Breast epithelium (tissue), 4 donors: ENCODE measurements at regions not wholly inside any gene's neighbourhood (a gene's known extent, or its start where the extent isn't known, plus 50 kb on each side); places are given as distances from the start of the nearest gene placed in this dataset.

ENCODE experiments used
- DNase-seq, 2 donors: peaks; one replicate each; pipeline ENCODE4 v3.0.0-alpha.2; 2019; ENCODE audit warnings: low spot score in 2 of 2
- H3K27ac ChIP-seq, 2 donors: fragments of 200-600 bp; sonication (generic) in 1 of 2; one replicate each; pipeline ENCODE4 v1.5.1; 2016 to 2019; ENCODE audit warnings: mild to moderate bottlenecking in 1 of 2
- H3K27me3 ChIP-seq, 2 donors: fragments of 200-600 bp; sonication (generic) in 1 of 2; one replicate each; pipeline versions ENCODE4 v1.5.1 to v1.6.0; 2017 to 2019; ENCODE audit warnings: control low read depth in 1 of 2, mild to moderate bottlenecking in 1 of 2
- H3K36me3 ChIP-seq: fragments of 200-600 bp; one replicate; pipeline ENCODE4 v1.5.1; 2019
- H3K4me1 ChIP-seq, 2 donors: fragments of 200-600 bp; sonication (generic); one replicate each; pipeline ENCODE4 v1.5.1; 2016 to 2019; ENCODE audit warnings: control low read depth in 1 of 2
- H3K4me3 ChIP-seq, 3 donors: fragments of 200-600 bp; sonication (generic); 1 replicate in 2 of 3; 2 replicates in 1 of 3; pipeline ENCODE4 v1.5.1; 2016 to 2019; ENCODE audit warnings: mild to moderate bottlenecking in 3 of 3, moderate library complexity in 2 of 3
- H3K9me3 ChIP-seq, 2 donors: fragments of 200-600 bp; sonication (generic) in 1 of 2; one replicate each; pipeline ENCODE4 v1.5.1; 2016 to 2019; ENCODE audit warnings: control low read depth in 1 of 2
- POLR2A ChIP-seq: fragments of 450-650 bp; IDR thresholded peaks from one replicate; pipeline ENCODE4 v1.6.1; 2016; ENCODE audit warnings: antibody characterized with exemption, mild to moderate bottlenecking, moderate library complexity
- POLR2AphosphoS5 ChIP-seq, 3 donors: sonication (generic); formaldehyde crosslinking; IDR thresholded peaks; one replicate each; pipeline ENCODE4 v1.6.1; 2017; ENCODE audit warnings: antibody characterized with exemption in 3 of 3
- intact Hi-C: fragments of 100-400 bp; cut with DNase I; formaldehyde crosslinking; loops from one replicate; pipeline ENCODE4 v1.15.1; 2023; ENCODE audit warnings: low total_unique reads
- TF ChIP-seq, protein P1 (sequence below), 3 donors: fragments of 450-650 bp; IDR thresholded peaks; one replicate each; pipeline ENCODE4 v1.5.1; 2016 to 2017; ENCODE audit warnings: antibody characterized with exemption in 3 of 3, mild to moderate bottlenecking in 3 of 3, moderate library complexity in 3 of 3

DNA sequence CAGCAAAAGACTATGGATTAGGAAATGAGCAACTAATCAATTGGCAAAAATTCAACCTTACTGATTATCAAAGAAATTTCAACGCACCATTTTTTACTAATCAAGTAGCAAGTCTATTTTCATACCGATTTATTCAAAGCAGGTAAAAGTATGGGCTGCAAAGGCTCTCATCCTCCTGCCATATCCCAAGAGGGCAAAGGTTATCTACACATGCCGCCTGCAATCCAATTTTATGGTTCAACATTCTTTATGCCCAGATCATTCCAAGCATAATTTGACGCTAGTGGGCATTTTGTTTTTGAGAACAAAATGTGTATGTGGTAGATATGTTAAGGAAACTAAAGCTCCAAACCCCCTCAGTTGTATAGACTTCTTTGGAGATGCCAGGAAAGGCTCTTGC is 270.6 kb downstream of the MAF start:
- Histone ChIP-seq H3K9me3 (no peaks in the 10 kb centered on the region), H3K4me1 (no peaks in the 10 kb centered on the region), H3K27ac (no peak overlapping the region), H3K27me3 (no peaks in the 10 kb centered on the region), H3K36me3 (no peaks in the 10 kb centered on the region), H3K4me3 (no peak overlapping the region)
- DNase-seq, result no peak
- TF ChIP-seq POLR2A (no peak), POLR2AphosphoS5 (IDR thresholded peaks at IDR 0.05) (no peak)
- TF ChIP-seq, protein P1, sequence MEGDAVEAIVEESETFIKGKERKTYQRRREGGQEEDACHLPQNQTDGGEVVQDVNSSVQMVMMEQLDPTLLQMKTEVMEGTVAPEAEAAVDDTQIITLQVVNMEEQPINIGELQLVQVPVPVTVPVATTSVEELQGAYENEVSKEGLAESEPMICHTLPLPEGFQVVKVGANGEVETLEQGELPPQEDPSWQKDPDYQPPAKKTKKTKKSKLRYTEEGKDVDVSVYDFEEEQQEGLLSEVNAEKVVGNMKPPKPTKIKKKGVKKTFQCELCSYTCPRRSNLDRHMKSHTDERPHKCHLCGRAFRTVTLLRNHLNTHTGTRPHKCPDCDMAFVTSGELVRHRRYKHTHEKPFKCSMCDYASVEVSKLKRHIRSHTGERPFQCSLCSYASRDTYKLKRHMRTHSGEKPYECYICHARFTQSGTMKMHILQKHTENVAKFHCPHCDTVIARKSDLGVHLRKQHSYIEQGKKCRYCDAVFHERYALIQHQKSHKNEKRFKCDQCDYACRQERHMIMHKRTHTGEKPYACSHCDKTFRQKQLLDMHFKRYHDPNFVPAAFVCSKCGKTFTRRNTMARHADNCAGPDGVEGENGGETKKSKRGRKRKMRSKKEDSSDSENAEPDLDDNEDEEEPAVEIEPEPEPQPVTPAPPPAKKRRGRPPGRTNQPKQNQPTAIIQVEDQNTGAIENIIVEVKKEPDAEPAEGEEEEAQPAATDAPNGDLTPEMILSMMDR (IDR thresholded peaks at IDR 0.05), result no peak
- intact Hi-C loops, result no loop called here

DNA sequence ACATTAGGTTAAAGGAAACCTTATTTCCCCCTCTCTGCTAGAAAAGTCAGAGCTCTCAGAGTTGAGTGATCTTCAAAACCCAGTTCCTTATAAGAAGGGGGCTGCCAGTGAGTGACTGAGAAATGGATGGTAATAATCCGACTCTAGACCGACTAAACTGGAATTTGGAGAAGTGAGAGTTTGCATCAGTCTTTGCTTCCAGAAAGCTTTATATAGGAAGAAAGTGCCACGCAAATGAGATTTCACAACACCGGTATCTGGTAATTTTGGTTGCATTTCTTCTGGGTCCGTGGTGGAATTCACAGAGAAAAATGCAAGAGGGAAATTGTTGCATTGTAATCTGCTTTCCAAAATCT is 271.4 kb downstream of the MAF start:
- TF ChIP-seq POLR2AphosphoS5 (IDR thresholded peaks at IDR 0.05) (no peak), POLR2A (no peak)
- TF ChIP-seq, protein P1 (IDR thresholded peaks at IDR 0.05), result no peak
- Histone ChIP-seq H3K9me3 (no peaks in the 10 kb centered on the region), H3K4me1 (no peaks in the 10 kb centered on the region), H3K36me3 (no peaks in the 10 kb centered on the region), H3K4me3 (no peak overlapping the region), H3K27me3 (no peaks in the 10 kb centered on the region), H3K27ac (no peak overlapping the region)
- intact Hi-C loops, result no loop called here
- no peak for DNase-seq

DNA sequence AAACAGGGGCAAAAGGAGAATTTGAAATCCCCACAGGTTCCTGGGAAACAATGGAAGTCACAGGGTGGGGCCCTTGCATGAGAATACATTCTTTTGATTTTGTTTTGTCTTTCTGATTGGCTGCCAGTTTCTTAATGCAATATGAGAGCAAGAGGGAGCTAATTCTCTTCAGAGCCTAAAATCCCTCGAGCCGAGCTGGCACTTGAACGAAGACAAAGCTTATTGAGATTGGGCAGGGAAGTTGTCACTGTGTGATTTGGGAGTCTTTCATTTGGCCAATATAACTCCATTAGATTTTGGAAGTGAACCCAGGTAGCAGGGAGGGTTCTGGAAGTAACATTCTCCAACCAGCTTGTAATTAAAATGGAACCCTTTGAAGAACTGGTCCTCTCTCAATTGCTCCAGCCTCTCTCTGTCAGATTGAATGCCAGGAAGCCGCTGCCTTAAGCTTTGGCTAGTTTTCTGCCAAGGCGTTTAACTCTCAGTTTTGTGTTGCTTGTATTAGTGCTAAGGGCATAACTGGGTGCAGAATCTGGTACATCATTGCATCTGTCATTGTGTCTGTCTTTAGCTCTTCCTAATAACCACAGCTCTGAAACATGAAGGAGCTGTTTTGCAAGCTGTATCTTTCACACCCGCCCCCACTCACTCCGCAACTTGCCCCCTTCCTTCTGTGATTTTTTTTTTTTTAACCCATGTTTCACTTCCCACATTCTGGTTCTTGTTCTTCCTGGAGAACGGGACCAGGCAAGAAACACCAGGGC is 272.0 kb downstream of the MAF start:
- H3K9me3 ChIP-seq, result no peaks in the 10 kb centered on the region

DNA sequence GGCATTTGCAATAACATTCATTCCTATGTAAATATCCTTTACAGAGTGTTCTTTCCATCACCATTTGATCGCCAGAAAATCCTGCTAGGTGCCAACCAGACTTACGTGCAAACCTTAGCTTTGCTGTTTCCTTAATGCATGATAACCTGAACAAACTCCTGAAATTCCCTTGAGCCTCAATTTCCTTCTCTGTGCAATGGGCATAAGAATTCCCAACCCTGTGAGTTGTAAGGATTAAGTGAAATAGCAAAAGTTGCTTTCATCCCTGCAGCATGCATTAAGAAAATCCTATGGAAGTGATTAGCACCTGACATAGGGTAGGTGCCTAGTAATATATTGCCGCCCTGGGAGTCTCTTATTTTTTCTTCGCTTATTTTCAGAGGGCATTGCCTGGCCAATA is 272.7 kb downstream of the MAF start:
- H3K4me3 ChIP-seq, result no peak overlapping the region
- DNase-seq, result no peak
- no peak overlapping the region for H3K27ac ChIP-seq
- intact Hi-C loops, result no loop called here
- no peaks in the 10 kb centered on the region for H3K27me3 ChIP-seq
- TF ChIP-seq, protein P1 (IDR thresholded peaks at IDR 0.05), result no peak
- TF ChIP-seq POLR2AphosphoS5 (IDR thresholded peaks at IDR 0.05), result no peak
- no peak for TF ChIP-seq POLR2A
- H3K36me3 ChIP-seq, result no peaks in the 10 kb centered on the region
- H3K9me3 ChIP-seq, result no peaks in the 10 kb centered on the region
- no peaks in the 10 kb centered on the region for H3K4me1 ChIP-seq

More for the DNA sequence above, 272.0 kb downstream of the MAF start:
- H3K4me1 ChIP-seq, result no peaks in the 10 kb centered on the region
- no peaks in the 10 kb centered on the region for H3K27me3 ChIP-seq
- intact Hi-C loops, result no loop called here
- no peak for DNase-seq
- no peak overlapping the region for H3K27ac ChIP-seq
- H3K4me3 ChIP-seq, result no peak overlapping the region
- TF ChIP-seq POLR2A (no peak), POLR2AphosphoS5 (IDR thresholded peaks at IDR 0.05) (no peak)
- TF ChIP-seq, protein P1 (IDR thresholded peaks at IDR 0.05), result no peak
- no peaks in the 10 kb centered on the region for H3K36me3 ChIP-seq

DNA sequence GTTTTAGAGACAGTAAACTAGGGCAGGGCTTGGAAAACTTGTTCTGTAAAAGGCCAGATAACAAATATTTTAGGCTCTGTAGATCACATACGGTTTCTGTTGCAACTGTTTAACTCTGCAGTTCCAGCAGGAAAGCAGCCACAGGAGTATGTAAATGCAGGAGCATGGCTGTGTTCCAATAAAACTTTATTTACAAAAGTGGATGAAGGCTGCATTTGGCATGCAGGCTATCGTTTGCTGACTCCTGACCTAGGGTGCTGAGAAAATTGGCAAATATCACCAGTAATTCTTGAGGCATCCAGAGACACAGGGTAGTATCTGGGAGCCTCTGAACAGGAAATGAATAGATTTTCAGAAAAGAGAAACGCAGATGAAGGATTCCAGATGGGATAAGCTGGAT is 274.0 kb downstream of the MAF start:
- no peak for DNase-seq
- H3K27ac ChIP-seq, result no peak overlapping the region
- no peak overlapping the region for H3K4me3 ChIP-seq
- no peaks in the 10 kb centered on the region for H3K4me1 ChIP-seq
- TF ChIP-seq POLR2A, result no peak
- no peak for TF ChIP-seq POLR2AphosphoS5 (IDR thresholded peaks at IDR 0.05)
- TF ChIP-seq, protein P1 (IDR thresholded peaks at IDR 0.05), result no peak
- H3K27me3 ChIP-seq, result no peaks in the 10 kb centered on the region
- intact Hi-C loops, result no loop called here
- H3K36me3 ChIP-seq, result no peaks in the 10 kb centered on the region
- no peaks in the 10 kb centered on the region for H3K9me3 ChIP-seq
